SW480 (cell line): ENCODE measurements at regions not wholly inside any gene's neighbourhood (a gene's known extent, or its start where the extent isn't known, plus 50 kb on each side); places are given as distances from the start of the nearest gene placed in this dataset.
A peak's percentile ranks its signal among the peaks of the same experiment; 100 is the strongest.
"Not testable (repeated sequence)": the region's sequence is repeated elsewhere in the genome, so short reads cannot be mapped to it uniquely, and the experiment has no call there.

Experiments used
- DNase-seq: peaks from one replicate; pipeline ENCODE4 v3.0.0-alpha.2; 2016; ENCODE audit warnings: low spot score

GRCh38 chr4:177246641-177247584, 62.8 kb upstream of the NEIL3 start:
- no peak for DNase-seq

DNA sequence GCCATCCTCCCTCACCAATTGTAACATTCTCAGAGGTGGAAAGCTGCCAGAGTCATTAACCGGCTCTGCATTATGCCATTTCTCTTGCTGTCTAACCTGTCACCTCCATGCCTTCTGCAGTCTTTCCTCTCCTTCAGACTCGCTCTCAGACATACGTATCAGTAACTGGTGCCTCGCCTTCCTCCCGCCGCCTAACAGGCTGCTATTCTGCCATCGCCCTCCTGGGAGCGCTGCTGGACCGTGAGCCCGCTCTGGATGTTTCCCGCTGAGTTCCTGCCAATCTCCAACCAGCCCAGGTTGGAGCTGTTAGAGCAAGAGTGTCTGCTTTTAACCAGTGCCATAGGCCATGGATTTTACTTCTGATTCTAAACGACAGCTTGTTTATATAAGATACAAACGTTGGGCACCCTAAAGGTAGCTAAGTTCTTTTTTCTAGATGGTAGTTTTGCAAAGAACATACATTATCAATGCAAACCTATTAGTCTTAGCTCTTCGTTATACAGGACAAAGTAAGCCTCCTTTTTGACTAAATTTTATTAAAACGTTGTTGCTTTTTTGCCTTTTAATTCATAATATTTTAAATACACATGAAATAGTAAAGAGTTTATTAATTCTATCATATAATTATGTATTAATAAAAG, 59.5 kb upstream of the NEIL3 start:
- DNase-seq = peak; percentile 53

- DNase-seq = no peak
Observed at GRCh38 chr4:177251237-177251636, 58.4 kb upstream of the NEIL3 start.

DNA sequence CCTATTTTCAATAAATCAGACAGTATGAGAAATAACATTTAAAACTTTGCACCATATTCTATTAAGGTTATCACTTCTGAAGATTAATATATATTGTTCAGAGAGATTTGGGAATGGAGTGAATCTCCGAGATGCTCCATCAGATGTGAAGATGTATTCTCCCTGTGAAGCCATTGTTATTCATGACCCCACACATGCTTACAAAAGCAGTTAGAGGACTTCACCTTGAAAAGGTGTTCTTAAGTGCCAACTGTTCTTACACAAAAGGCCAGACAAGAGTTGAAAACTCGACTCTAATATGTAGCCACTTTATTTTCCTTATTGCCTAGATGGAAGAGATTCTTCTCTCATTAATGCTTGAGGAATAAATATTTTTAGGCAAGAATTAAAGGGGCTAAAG, 54.3 kb upstream of the NEIL3 start:
- DNase-seq = no peak

DNA sequence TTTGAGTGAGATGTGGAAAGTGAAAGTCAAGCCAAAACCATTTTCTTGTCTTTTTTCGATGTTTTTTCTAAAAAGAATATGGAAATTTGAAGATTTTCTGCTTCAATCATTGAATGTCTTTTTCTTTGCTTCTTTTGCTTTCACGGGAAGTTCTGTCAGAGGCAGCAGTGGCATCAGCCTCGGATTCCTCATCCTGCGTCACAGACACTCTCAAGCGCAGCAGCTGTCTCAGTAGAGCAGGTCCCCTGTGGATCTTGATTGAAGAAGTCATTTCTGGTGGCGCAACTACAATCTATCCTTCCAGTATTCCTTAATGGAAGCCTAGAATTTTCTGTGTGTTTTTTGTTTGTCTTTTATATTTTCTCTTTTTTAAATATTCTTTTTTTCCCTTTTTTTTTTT, 52.7 kb upstream of the NEIL3 start:
- no peak for DNase-seq

GRCh38 chr4:177259466-177259865, 50.2 kb upstream of the NEIL3 start:
- not testable (repeated sequence) for DNase-seq
